PC-3 (cell line): ENCODE measurements at regions not wholly inside any gene's neighbourhood (a gene's known extent, or its start where the extent isn't known, plus 50 kb on each side); places are given as distances from the start of the nearest gene placed in this dataset.

Experiments
- ATAC-seq: fragments of 200-7000 bp; cut with Tn5 transposase; 2 replicates; pipeline ENCODE4 v1.9.1; 2020; ENCODE audit warnings: mild to moderate bottlenecking, moderate library complexity
- BruUV-seq: library from RNA; stranded (reverse); fragments of 400-500 nt; replicated peaks from 2 replicates; lab custom pipeline; 2021; lab: Mats Ljungman, UMichigan
- CTCF ChIA-PET: fragments of 300-600 bp; sonication (Branson Sonifier 250); formaldehyde crosslinking; loops from one replicate; lab custom pipeline; 2022; ENCODE audit warnings: antibody characterized with exemption; lab: Charles Lee
- POLR2A ChIA-PET: fragments of 300-600 bp; sonication (Branson Sonifier 250); formaldehyde crosslinking; loops from one replicate; lab custom pipeline; 2022; ENCODE audit warnings: antibody characterized with exemption; ENCODE audit not compliant: unreplicated experiment; lab: Charles Lee
- DNase-seq: peaks from one replicate; pipeline ENCODE4 v3.0.0-alpha.2; 2015
- H2AFZ ChIP-seq: fragments of 300-600 bp; sonication (generic); 2 replicates; pipeline ENCODE4 v1.6.0; 2016; ENCODE audit warnings: antibody characterized with exemption, low read length
- H3F3A ChIP-seq: fragments of 300-600 bp; sonication (generic); one replicate; pipeline ENCODE4 v1.6.0; 2017; ENCODE audit warnings: antibody characterized with exemption, low read length, control low read depth, mild to moderate bottlenecking; ENCODE audit not compliant: unreplicated experiment
- H3K27ac ChIP-seq: fragments of 300-600 bp; sonication (generic); 2 replicates; pipeline ENCODE4 v1.5.1; 2016; ENCODE audit warnings: mild to moderate bottlenecking, low read length
- H3K27me3 ChIP-seq: fragments of 300-600 bp; sonication (generic); 2 replicates; pipeline ENCODE4 v1.6.1; 2016; ENCODE audit warnings: low read length, mixed read lengths
- H3K36me3 ChIP-seq: fragments of 300-600 bp; sonication (generic); 2 replicates; pipeline ENCODE4 v1.6.1; 2016; ENCODE audit warnings: low read depth, mixed run types, low read length, mixed read lengths
- H3K4me1 ChIP-seq: fragments of 300-600 bp; sonication (generic); 2 replicates; pipeline ENCODE4 v1.5.1; 2016; ENCODE audit warnings: low read length; ENCODE audit not compliant: insufficient read depth
- H3K4me2 ChIP-seq: fragments of 300-600 bp; sonication (generic); 2 replicates; pipeline ENCODE4 v1.6.0; 2016; ENCODE audit warnings: low read length
- H3K4me3 ChIP-seq: fragments of 300-600 bp; sonication (generic); 2 replicates; pipeline ENCODE4 v1.5.1; 2016; ENCODE audit warnings: mild to moderate bottlenecking, low read length, mixed read lengths
- H3K79me2 ChIP-seq: fragments of 300-600 bp; sonication (generic); 2 replicates; pipeline ENCODE4 v1.6.1; 2017; ENCODE audit warnings: low read length, mixed read lengths
- H3K9ac ChIP-seq: fragments of 300-600 bp; sonication (generic); 2 replicates; pipeline ENCODE4 v1.6.0; 2016; ENCODE audit warnings: mild to moderate bottlenecking, low read length
- H3K9me2 ChIP-seq: fragments of 300-600 bp; sonication (generic); replicated peaks from 2 replicates; pipeline ENCODE4 v1.6.1; 2016; ENCODE audit warnings: mixed run types, low read length, mixed read lengths
- H3K9me3 ChIP-seq: fragments of 300-600 bp; sonication (generic); 2 replicates; pipeline ENCODE4 v1.6.1; 2016; ENCODE audit warnings: low read length, mixed read lengths
- H4K20me1 ChIP-seq: fragments of 300-600 bp; sonication (generic); 2 replicates; pipeline ENCODE4 v1.6.1; 2016; ENCODE audit warnings: low read length, mixed read lengths
- EZH2 ChIP-seq: fragments of 300-600 bp; sonication (generic); IDR thresholded peaks from one replicate; pipeline ENCODE4 v1.6.1; 2017; ENCODE audit warnings: antibody characterized with exemption, mild to moderate bottlenecking, low read length; ENCODE audit not compliant: unreplicated experiment
- EZH2phosphoT487 ChIP-seq: fragments of 300-600 bp; sonication (generic); IDR thresholded peaks from 2 replicates; pipeline ENCODE4 v1.6.1; 2018; ENCODE audit warnings: mild to moderate bottlenecking, antibody characterized with exemption, low read length, borderline replicate concordance
- intact Hi-C: fragments of 100-400 bp; cut with micrococcal nuclease; formaldehyde crosslinking; loops from 2 replicates; pipeline ENCODE4 v1.9.0; 2023
- TF ChIP-seq, protein P1 (sequence below): fragments of 300-600 bp; sonication (generic); conservative IDR thresholded peaks from 2 replicates; pipeline ENCODE4 v1.5.1; 2017; ENCODE audit warnings: antibody characterized with exemption, low read depth, mild to moderate bottlenecking, low read length

DNA sequence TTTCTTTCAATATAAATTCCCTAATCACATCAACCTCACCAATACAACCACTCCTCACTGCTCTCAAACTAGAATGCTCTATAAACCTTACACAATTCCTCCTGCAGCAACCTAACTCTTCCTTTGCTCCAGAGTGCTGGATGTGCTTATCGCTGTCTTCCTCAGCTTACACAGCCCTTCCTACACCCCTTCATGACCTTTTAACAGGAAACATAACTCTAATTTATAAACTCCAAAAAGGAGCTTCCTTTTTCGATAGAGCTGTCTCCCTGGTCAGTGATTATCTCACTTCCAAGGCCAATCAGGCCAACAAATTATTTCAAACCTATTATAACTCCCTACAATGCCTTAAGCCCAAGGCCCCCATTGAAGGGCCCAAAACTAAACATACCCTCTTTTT is 78.8 kb downstream of the COQ2 start:
- no peaks in the 10 kb centered on the region for H3K79me2 ChIP-seq
- H3K9ac ChIP-seq, result no peak overlapping the region
- H3K4me2 ChIP-seq, result no peak overlapping the region
- H4K20me1 ChIP-seq, result no peaks in the 10 kb centered on the region
- no peaks in the 10 kb centered on the region; the same call in 1 of the 2 replicates for H3K36me3 ChIP-seq
- no peak overlapping the region for H3K4me3 ChIP-seq
- H3K4me1 ChIP-seq, result peaks cover 13% of the 10 kb centered on the region
- CTCF ChIA-PET, result no interaction called here
- no peaks in the 10 kb centered on the region for H3K27me3 ChIP-seq
- no TSS peak for BruUV-seq
- no peaks in the 10 kb centered on the region for H3K9me3 ChIP-seq
- ATAC-seq (no peak), DNase-seq (no peak)
- no peaks in the 10 kb centered on the region for H3F3A ChIP-seq
- TF ChIP-seq EZH2phosphoT487, result no peak
- TF ChIP-seq EZH2, result no peak
- TF ChIP-seq, protein P1, sequence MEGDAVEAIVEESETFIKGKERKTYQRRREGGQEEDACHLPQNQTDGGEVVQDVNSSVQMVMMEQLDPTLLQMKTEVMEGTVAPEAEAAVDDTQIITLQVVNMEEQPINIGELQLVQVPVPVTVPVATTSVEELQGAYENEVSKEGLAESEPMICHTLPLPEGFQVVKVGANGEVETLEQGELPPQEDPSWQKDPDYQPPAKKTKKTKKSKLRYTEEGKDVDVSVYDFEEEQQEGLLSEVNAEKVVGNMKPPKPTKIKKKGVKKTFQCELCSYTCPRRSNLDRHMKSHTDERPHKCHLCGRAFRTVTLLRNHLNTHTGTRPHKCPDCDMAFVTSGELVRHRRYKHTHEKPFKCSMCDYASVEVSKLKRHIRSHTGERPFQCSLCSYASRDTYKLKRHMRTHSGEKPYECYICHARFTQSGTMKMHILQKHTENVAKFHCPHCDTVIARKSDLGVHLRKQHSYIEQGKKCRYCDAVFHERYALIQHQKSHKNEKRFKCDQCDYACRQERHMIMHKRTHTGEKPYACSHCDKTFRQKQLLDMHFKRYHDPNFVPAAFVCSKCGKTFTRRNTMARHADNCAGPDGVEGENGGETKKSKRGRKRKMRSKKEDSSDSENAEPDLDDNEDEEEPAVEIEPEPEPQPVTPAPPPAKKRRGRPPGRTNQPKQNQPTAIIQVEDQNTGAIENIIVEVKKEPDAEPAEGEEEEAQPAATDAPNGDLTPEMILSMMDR, result no peak
- POLR2A ChIA-PET, result no interaction called here
- intact Hi-C loops, result no loop called here
- H3K9me2 ChIP-seq, result no peaks in the 10 kb centered on the region
- H3K27ac ChIP-seq, result no peak overlapping the region
- no peak overlapping the region for H2AFZ ChIP-seq

DNA sequence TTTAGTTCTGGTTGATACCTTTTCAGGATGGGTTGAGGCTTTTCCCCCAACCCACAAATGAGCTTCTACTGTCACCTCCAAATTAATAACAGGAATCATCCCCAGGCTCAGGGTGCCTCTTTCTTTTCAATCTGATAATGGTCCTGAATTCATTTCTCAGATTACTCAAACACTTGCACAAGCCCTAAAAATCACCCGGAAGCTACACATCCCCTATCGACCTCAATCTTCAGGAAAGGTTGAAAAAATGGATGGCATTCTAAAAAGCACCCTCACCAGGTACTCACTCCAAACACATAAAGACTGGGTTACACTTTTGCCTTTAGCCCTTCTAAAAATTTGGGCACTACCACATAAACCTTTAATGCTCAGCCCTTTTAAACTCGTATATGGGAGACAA is 79.9 kb downstream of the COQ2 start:
- Histone ChIP-seq H3K4me3 (no peak overlapping the region), H4K20me1 (no peaks in the 10 kb centered on the region), H3K4me1 (peaks cover 13% of the 10 kb centered on the region), H3K9me3 (no peaks in the 10 kb centered on the region), H3K79me2 (no peaks in the 10 kb centered on the region), H3K27ac (no peak overlapping the region), H3K4me2 (no peak overlapping the region), H3K9ac (no peak overlapping the region), H3F3A (no peaks in the 10 kb centered on the region), H3K9me2 (no peaks in the 10 kb centered on the region), H2AFZ (no peak overlapping the region), H3K36me3 (no peaks in the 10 kb centered on the region; the same call in 1 of the 2 replicates), H3K27me3 (no peaks in the 10 kb centered on the region)
- TF ChIP-seq, protein P1, result no peak
- TF ChIP-seq EZH2 (no peak), EZH2phosphoT487 (no peak)
- BruUV-seq, result no TSS peak
- intact Hi-C loops, result no loop called here
- POLR2A ChIA-PET, result no interaction called here
- DNase-seq (no peak), ATAC-seq (no peak)
- CTCF ChIA-PET, result no interaction called here

DNA sequence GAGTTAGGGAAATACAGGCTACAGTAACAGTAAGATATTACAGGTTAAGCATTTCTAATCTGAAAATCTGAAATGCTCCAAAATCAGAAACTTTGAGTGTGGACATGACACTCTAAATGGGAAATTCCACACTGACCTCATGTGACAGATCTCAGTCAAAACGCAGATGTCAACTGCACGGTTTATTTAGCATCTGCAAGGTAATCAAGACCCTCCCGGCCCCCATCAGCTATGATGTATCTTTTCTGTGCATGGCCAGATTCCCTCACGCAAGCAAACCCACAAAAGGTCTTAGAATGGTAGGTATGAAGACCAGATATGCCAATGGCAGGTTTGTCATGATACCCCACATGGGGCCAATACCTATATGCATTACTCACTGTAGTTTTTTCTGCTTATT is 82.8 kb downstream of the COQ2 start:
- H3K27me3 ChIP-seq, result no peaks in the 10 kb centered on the region
- no peaks in the 10 kb centered on the region for H3K36me3 ChIP-seq
- H3K9me3 ChIP-seq, result no peaks in the 10 kb centered on the region
- H3K9me2 ChIP-seq, result no peaks in the 10 kb centered on the region
- H3K4me2 ChIP-seq, result no peak overlapping the region
- CTCF ChIA-PET, result no interaction called here
- DNase-seq (no peak), ATAC-seq (no peak)
- no TSS peak for BruUV-seq
- intact Hi-C loops, result no loop called here
- no peaks in the 10 kb centered on the region for H3F3A ChIP-seq
- POLR2A ChIA-PET, result no interaction called here
- no peak overlapping the region for H3K9ac ChIP-seq
- no peak overlapping the region for H3K4me3 ChIP-seq
- no peak overlapping the region for H3K27ac ChIP-seq
- no peaks in the 10 kb centered on the region for H3K4me1 ChIP-seq
- TF ChIP-seq EZH2 (no peak), EZH2phosphoT487 (no peak)
- TF ChIP-seq, protein P1, result no peak
- no peak overlapping the region for H2AFZ ChIP-seq
- H3K79me2 ChIP-seq, result no peaks in the 10 kb centered on the region
- no peaks in the 10 kb centered on the region for H4K20me1 ChIP-seq
